ENCODE measurements at regions not wholly inside any gene's neighbourhood (a gene's known extent, or its start where the extent isn't known, plus 50 kb on each side); places are given as distances from the start of the nearest gene placed in this dataset.

DNA sequence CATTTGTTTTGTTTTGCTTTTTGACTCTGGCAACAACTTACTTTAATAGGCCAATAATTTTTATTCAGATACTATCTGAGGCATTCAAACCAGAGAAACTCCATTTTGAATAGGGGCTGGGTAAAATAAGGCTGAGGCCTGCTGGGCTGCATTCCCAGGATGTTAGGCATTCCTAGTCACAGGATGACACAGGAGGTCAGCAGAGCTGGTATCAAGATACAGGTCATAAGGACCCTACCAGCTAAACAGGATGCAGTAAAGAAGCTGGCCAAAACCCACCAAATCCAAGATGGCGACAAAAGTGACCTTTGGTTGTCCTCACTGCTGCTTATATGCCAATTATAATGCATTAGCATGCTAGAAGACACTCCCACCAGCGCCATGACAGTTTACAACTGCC is 102.2 kb upstream of the XPO1 start:
- DNase-seq (ENCODE audit: insufficient read length), result no peak
- no peak for TF ChIP-seq POLR2AphosphoS5 (IDR thresholded peaks at IDR 0.05; ENCODE audit: low read depth, low read length)
- no peak for TF ChIP-seq TAF1 (IDR thresholded peaks at IDR 0.05; ENCODE audit: borderline replicate concordance, low read depth, low read length)
- TF ChIP-seq POLR2A (IDR thresholded peaks at IDR 0.05; ENCODE audit: low read depth, low read length), result no peak
- no peak for FAIRE-seq

DNA sequence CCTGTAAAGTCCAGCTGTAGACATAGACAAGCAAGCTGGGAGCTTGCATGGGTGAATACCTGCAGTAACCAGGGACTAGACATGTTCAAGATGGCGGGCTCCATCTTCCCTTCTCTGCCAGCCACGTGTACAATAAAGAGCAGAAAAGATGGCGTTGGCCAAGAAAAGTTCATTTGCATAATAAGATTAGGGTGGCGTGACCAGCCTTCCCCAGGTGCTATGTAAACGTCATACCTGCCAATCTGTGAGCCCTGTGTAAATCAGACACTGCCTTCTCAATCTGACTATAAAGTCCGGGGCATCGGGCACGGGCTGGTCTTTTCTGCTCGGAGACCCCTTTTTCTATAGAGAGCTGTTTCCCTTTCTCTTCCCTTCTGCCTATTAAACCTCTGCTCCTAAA is 101.6 kb upstream of the XPO1 start:
- TF ChIP-seq POLR2A (IDR thresholded peaks at IDR 0.05; ENCODE audit: low read depth, low read length), result no peak
- TF ChIP-seq POLR2AphosphoS5 (IDR thresholded peaks at IDR 0.05; ENCODE audit: low read depth, low read length), result no peak
- no peak for TF ChIP-seq TAF1 (IDR thresholded peaks at IDR 0.05; ENCODE audit: borderline replicate concordance, low read depth, low read length)
- FAIRE-seq (no peak), DNase-seq (ENCODE audit: insufficient read length) (no peak)

DNA sequence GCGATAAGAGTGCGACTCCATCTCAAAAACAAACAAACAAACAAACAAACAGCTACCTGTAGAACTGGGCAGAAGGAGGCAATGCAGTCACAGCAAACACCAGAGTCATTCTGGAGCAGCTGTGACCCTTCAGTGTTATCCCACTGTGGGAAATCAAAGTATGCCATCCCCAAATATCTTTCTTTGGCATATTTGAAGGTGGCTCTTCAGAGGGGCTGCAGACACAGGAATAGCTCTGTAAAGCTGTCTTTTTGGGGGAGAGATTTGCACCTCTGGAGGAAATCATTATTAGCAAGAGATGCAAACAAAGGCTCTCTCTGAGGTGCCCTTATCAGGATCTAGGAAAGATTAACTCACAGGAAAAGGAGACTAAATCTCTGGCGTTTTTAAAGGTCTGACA is 98.5 kb upstream of the XPO1 start:
- DNase-seq (ENCODE audit: insufficient read length) (no peak), FAIRE-seq (no peak)
- TF ChIP-seq POLR2AphosphoS5 (IDR thresholded peaks at IDR 0.05; ENCODE audit: low read depth, low read length), result no peak
- no peak for TF ChIP-seq POLR2A (IDR thresholded peaks at IDR 0.05; ENCODE audit: low read depth, low read length)
- no peak for TF ChIP-seq TAF1 (IDR thresholded peaks at IDR 0.05; ENCODE audit: borderline replicate concordance, low read depth, low read length)

DNA sequence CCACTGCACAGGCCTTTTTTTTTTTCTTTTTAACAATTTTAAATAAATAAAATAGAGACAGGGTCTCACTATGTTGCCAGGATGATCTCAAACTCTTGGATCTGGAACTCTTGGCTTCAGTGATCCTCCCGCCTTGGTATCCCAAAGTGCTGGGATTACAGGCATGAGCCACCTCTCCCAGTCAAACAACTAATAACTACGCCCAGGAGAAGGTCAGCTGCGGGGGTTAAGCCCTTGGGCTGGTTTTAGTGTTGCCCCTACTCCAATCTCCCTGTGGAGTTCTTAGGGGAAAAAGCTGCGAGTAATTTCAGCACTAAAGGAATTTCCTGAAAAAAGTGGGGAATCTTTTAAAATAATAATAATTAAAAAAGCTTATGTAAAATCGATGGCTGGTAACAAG is 96.4 kb upstream of the XPO1 start:
- TF ChIP-seq TAF1 (IDR thresholded peaks at IDR 0.05; ENCODE audit: borderline replicate concordance, low read depth, low read length), result no peak
- TF ChIP-seq POLR2AphosphoS5 (IDR thresholded peaks at IDR 0.05; ENCODE audit: low read depth, low read length), result no peak
- TF ChIP-seq POLR2A (IDR thresholded peaks at IDR 0.05; ENCODE audit: low read depth, low read length), result no peak
- FAIRE-seq (no peak), DNase-seq (ENCODE audit: insufficient read length) (no peak)

DNA sequence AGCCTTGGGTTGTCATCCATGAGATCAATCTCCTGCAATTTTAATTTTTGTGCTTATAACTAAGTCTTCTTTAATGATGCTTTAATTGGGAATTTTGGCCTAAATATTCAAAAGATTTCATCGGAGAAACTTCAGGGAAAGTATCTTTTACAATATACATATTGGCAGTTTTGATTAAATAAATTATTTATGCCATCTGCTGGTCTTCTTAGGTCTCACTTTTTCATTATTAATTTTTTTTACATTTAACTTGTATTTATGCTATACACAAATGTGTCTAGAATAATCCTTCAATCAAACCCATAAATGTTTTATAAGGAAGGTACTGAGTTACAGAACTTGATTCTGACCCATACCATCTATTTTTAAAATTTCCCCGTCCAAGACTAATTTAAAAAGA is 95.1 kb upstream of the XPO1 start:
- FAIRE-seq, result no peak
- TF ChIP-seq POLR2AphosphoS5 (IDR thresholded peaks at IDR 0.05; ENCODE audit: low read depth, low read length) (no peak), POLR2A (IDR thresholded peaks at IDR 0.05; ENCODE audit: low read depth, low read length) (no peak), TAF1 (IDR thresholded peaks at IDR 0.05; ENCODE audit: borderline replicate concordance, low read depth, low read length) (no peak)
- DNase-seq (ENCODE audit: insufficient read length), result no peak

DNA sequence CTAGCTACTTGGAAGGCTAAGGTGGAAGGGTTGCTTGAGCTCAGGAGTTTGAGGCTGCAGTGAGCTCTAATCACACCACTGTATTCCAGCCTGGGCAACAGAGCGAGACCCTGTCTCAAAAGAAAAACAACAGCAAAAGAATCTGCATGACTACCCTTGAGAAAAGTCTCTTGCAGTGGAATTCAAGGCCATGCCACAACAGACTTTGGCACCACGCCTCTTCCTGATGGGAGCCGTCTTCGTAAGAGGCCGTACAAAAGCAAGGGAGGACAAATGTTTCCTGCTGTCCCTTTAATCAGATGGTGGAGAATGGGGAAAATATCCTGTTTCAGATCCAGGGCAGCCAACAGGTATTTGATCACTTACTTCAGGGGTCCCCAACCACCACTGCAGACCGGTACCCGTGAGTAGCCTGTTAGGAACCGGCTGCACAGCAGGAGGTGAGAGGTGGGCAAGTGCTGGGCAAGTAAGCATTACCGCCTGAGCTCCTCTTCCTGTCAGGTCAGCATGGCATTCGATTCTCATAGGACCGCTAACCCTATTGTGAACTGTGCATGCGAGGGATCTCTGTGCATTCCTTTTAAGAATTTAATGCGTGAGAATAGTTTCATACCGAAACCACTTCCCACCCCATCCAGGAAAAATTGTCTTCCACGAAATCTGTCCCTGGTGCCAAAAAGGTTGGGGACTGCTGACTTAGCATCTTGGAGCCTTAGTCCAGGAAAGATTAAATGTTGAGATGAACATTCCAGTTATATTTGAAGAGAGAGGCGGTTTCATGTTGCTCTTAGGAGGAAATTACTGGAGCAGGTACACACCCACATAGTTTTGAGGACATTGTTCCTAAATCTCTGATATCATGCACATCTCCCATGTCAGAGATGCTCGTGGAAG is 94.4 kb upstream of the XPO1 start:
- TF ChIP-seq TAF1 (IDR thresholded peaks at IDR 0.05; ENCODE audit: borderline replicate concordance, low read depth, low read length), result no peak
- no peak for TF ChIP-seq POLR2AphosphoS5 (IDR thresholded peaks at IDR 0.05; ENCODE audit: low read depth, low read length)
- no peak for TF ChIP-seq POLR2A (IDR thresholded peaks at IDR 0.05; ENCODE audit: low read depth, low read length)
- DNase-seq (ENCODE audit: insufficient read length), result no peak
- FAIRE-seq, result no peak

DNA sequence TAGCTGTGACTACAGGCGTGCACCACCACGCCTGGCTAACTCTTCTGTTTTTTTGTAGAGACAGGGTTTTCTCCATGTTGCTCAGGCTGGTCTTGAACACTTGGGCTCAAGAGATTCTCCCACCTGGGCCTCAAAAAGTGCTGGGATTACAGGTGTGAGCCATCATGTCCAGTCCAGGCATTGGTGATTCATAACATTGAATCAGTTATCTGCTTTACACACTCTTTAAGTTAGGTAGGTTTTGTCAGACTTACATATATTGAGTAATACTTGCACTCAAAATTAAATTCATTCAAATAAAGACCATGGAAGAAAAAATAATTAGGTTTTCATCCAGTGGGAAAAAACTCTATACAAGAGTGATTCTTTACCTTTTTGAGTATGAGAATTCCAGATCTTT is 93.2 kb upstream of the XPO1 start:
- DNase-seq (ENCODE audit: insufficient read length) (no peak), FAIRE-seq (no peak)
- TF ChIP-seq POLR2A (IDR thresholded peaks at IDR 0.05; ENCODE audit: low read depth, low read length) (no peak), POLR2AphosphoS5 (IDR thresholded peaks at IDR 0.05; ENCODE audit: low read depth, low read length) (no peak), TAF1 (IDR thresholded peaks at IDR 0.05; ENCODE audit: borderline replicate concordance, low read depth, low read length) (no peak)

DNA sequence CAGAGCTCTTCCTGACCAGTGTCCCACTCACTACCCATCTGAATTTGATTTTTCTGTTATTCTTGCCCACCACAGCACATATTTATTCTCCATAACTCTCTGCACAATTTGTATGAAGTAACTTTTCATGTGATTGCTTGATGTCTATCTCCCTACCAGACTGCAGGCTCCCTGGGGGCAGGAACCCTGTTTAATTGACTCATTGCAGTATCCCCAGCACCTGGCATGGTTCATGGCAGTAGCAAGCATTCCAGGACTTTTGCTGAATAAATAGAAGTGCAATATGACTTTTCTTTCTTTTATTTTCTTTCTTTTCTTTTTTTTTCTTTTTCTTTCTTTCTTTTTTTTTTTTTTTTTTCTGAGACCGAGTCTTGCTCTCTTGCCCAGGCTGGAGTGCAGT is 88.7 kb upstream of the XPO1 start:
- TF ChIP-seq POLR2A (IDR thresholded peaks at IDR 0.05; ENCODE audit: low read depth, low read length) (no peak), TAF1 (IDR thresholded peaks at IDR 0.05; ENCODE audit: borderline replicate concordance, low read depth, low read length) (no peak), POLR2AphosphoS5 (IDR thresholded peaks at IDR 0.05; ENCODE audit: low read depth, low read length) (no peak)
- no peak for FAIRE-seq
- DNase-seq (ENCODE audit: insufficient read length), result no peak

DNA sequence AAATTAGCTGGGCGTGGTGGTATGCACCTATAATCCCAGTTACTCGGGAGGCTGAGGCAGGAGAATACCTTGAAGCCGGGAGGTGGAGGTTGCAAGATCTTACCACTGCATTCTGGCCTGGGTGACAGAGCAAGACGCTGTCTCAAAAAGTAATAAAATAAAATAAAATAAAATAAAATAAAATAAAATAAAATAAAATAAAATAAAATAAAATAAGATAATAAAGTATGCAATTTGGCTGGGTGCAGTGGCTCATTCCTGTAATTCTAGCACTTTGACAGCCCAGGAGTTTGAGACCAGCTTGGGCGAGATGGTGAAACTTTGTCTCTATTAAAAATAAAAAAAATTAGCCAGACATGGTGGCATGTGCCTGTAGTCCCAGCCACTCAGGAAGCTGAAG is 85.6 kb upstream of the XPO1 start:
- no peak for FAIRE-seq
- DNase-seq (ENCODE audit: insufficient read length), result no peak
- TF ChIP-seq POLR2A (IDR thresholded peaks at IDR 0.05; ENCODE audit: low read depth, low read length) (no peak), POLR2AphosphoS5 (IDR thresholded peaks at IDR 0.05; ENCODE audit: low read depth, low read length) (no peak), TAF1 (IDR thresholded peaks at IDR 0.05; ENCODE audit: borderline replicate concordance, low read depth, low read length) (no peak)

DNA sequence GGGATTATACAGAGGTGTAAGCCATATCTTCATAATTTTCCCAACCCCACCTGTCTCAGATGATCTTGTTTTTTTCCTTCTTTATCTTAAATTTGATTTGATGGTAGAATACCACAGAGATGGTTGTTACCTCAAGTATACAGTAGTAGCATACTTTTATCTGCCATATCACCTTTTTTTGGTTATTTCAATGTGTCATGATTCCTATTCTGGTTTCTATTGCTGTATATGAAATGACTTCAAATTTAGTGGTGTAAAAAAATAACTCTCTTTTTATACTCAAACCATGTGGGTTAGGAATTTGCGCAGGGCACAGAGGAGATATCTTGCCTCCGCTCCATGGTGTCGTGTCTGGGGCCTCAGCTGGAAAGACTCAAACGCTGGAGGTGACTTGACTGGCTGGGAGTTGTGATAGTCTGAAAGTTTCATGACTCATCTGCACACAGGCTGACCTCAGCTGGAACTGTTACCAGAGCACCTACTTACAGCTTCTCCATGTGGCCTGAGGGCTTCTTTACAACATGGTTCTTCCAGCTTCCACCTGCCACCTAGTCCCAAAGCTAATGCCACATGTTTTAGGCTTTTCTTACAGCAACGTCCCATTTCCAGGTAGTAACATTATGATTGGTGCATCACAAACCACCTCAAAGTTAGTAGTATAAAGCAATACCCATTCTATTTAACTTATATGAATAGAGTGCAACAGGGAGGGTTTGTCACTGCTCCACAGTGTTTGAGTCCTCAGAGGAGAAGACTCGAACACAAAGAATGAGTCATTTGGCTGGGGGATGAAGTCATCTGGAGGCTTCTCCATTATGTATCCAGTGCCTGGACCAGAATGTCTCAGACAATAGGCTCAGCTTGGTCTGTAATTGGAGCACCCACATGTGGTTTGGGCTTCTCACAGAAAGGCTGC is 82.3 kb upstream of the XPO1 start:
- DNase-seq (ENCODE audit: insufficient read length), result no peak
- TF ChIP-seq POLR2AphosphoS5 (IDR thresholded peaks at IDR 0.05; ENCODE audit: low read depth, low read length) (no peak), POLR2A (IDR thresholded peaks at IDR 0.05; ENCODE audit: low read depth, low read length) (no peak), TAF1 (IDR thresholded peaks at IDR 0.05; ENCODE audit: borderline replicate concordance, low read depth, low read length) (no peak)
- FAIRE-seq, result no peak

DNA sequence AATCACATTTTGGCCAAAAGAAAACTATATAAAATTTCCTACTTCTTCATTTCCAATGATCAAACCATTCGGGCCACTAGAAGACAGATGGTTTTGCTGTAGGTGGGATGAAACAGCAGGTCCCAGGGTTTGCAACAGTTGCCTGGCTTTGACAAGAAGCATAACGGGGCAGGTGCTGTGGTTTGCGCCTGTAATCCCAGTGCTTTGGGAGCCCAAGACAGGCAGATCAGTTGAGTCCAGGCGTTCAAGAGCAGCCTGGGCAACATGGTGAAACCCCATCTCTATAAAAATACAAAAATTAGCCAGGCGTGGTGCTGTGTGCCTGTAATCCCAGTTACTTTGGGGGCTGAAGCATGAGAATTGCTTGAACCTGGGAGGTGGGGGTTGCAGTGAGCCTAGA is 81.4 kb upstream of the XPO1 start:
- no peak for TF ChIP-seq POLR2A (IDR thresholded peaks at IDR 0.05; ENCODE audit: low read depth, low read length)
- TF ChIP-seq POLR2AphosphoS5 (IDR thresholded peaks at IDR 0.05; ENCODE audit: low read depth, low read length), result no peak
- no peak for TF ChIP-seq TAF1 (IDR thresholded peaks at IDR 0.05; ENCODE audit: borderline replicate concordance, low read depth, low read length)
- FAIRE-seq (no peak), DNase-seq (ENCODE audit: insufficient read length) (no peak)
